H9 (cell line): ENCODE measurements at regions not wholly inside any gene's neighbourhood (a gene's known extent, or its start where the extent isn't known, plus 50 kb on each side); places are given as distances from the start of the nearest gene placed in this dataset.

ENCODE experiments used
- DNase-seq: peaks from one replicate; pipeline ENCODE4 v3.0.0-alpha.2; 2017
- H2AFZ ChIP-seq: one replicate; pipeline ENCODE4 v1.6.1; 2013; ENCODE audit warnings: mild to moderate bottlenecking, low read length, control low read depth, moderate library complexity
- H2AK5ac ChIP-seq: 2 replicates; pipeline ENCODE4 v1.6.1; 2013; ENCODE audit warnings: low read length, control low read depth, mixed read lengths; ENCODE audit not compliant: insufficient read length
- H2BK120ac ChIP-seq: one replicate; pipeline ENCODE4 v1.6.1; 2013; ENCODE audit warnings: low read depth, mild to moderate bottlenecking, low read length, control low read depth, inconsistent platforms; ENCODE audit not compliant: poor library complexity, severe bottlenecking
- H2BK12ac ChIP-seq: 2 replicates; pipeline ENCODE4 v1.6.1; 2013; ENCODE audit warnings: low read length, control low read depth, mixed read lengths, low read depth; ENCODE audit not compliant: insufficient read length
- H2BK15ac ChIP-seq: 2 replicates; pipeline ENCODE4 v1.6.1; 2013; ENCODE audit warnings: low read depth, low read length, control low read depth
- H2BK20ac ChIP-seq: one replicate; pipeline ENCODE4 v1.6.1; 2013; ENCODE audit warnings: low read depth, mild to moderate bottlenecking, low read length, control low read depth, inconsistent platforms; ENCODE audit not compliant: poor library complexity, severe bottlenecking
- H2BK5ac ChIP-seq: 2 replicates; pipeline ENCODE4 v1.6.1; 2013; ENCODE audit warnings: low read length, control low read depth, mixed read lengths; ENCODE audit not compliant: insufficient read length
- H3K14ac ChIP-seq: 2 replicates; pipeline ENCODE4 v1.6.1; 2013; ENCODE audit warnings: low read length, control low read depth; ENCODE audit not compliant: insufficient read depth
- H3K18ac ChIP-seq: 2 replicates; pipeline ENCODE4 v1.6.1; 2013; ENCODE audit warnings: low read depth, mild to moderate bottlenecking, mixed read lengths, low read length, control low read depth; ENCODE audit not compliant: insufficient read length
- H3K23ac ChIP-seq: 2 replicates; pipeline ENCODE4 v1.6.1; 2013; ENCODE audit warnings: low read length, control low read depth, mixed read lengths, low read depth; ENCODE audit not compliant: insufficient read length
- H3K23me2 ChIP-seq: 2 replicates; pipeline ENCODE4 v1.6.1; 2013; ENCODE audit warnings: low read depth, mild to moderate bottlenecking, mixed read lengths, low read length, control low read depth; ENCODE audit not compliant: insufficient read length, poor library complexity, severe bottlenecking
- H3K27ac ChIP-seq: 2 replicates; pipeline ENCODE4 v1.5.1; 2013; ENCODE audit warnings: low read length, control low read depth, mixed read lengths, low read depth; ENCODE audit not compliant: insufficient read length
- H3K27me3 ChIP-seq: 2 replicates; pipeline ENCODE4 v1.6.1; 2013; ENCODE audit warnings: low read length, control low read depth, inconsistent platforms; ENCODE audit not compliant: insufficient read depth
- H3K4ac ChIP-seq: 2 replicates; pipeline ENCODE4 v1.6.1; 2013; ENCODE audit warnings: low read depth, mild to moderate bottlenecking, control low read depth, inconsistent platforms, low read length, moderate library complexity
- H3K4me1 ChIP-seq: 2 replicates; pipeline ENCODE4 v1.6.1; 2013; ENCODE audit warnings: low read length, control low read depth, inconsistent platforms; ENCODE audit not compliant: insufficient read depth
- H3K4me2 ChIP-seq: 2 replicates; pipeline ENCODE4 v1.6.1; 2013; ENCODE audit warnings: low read length, control low read depth, mixed read lengths; ENCODE audit not compliant: insufficient read length, insufficient read depth
- H3K56ac ChIP-seq: 2 replicates; pipeline ENCODE4 v1.6.1; 2013; ENCODE audit warnings: low read depth, mild to moderate bottlenecking, mixed read lengths, low read length, control low read depth; ENCODE audit not compliant: insufficient read length
- H3K79me1 ChIP-seq: 2 replicates; pipeline ENCODE4 v1.6.1; 2013; ENCODE audit warnings: low read depth, mild to moderate bottlenecking, moderate library complexity, low read length, control low read depth, inconsistent platforms; ENCODE audit not compliant: insufficient read depth, poor library complexity, severe bottlenecking
- H3K79me2 ChIP-seq: 2 replicates; pipeline ENCODE4 v1.6.1; 2013; ENCODE audit warnings: low read length, control low read depth, inconsistent platforms; ENCODE audit not compliant: insufficient read depth
- H3K9ac ChIP-seq: 2 replicates; pipeline ENCODE4 v1.6.1; 2013; ENCODE audit warnings: low read length, control low read depth, mixed read lengths; ENCODE audit not compliant: insufficient read length; ENCODE audit errors: extremely low read depth
- H3K9me3 ChIP-seq: one replicate; pipeline ENCODE4 v1.6.1; 2013; ENCODE audit warnings: low read depth, low read length, inconsistent platforms; ENCODE audit not compliant: control insufficient read depth
- H3T11ph ChIP-seq: one replicate; pipeline ENCODE4 v1.6.1; 2013; ENCODE audit warnings: mild to moderate bottlenecking, low read length, control low read depth, inconsistent platforms
- H4K20me1 ChIP-seq: one replicate; pipeline ENCODE4 v1.6.1; 2013; ENCODE audit not compliant: control insufficient read depth, insufficient read length, insufficient read depth
- H4K5ac ChIP-seq: 2 replicates; pipeline ENCODE4 v1.6.1; 2013; ENCODE audit warnings: low read depth, mild to moderate bottlenecking, mixed read lengths, low read length, control low read depth; ENCODE audit not compliant: insufficient read length
- H4K8ac ChIP-seq: replicated peaks from 2 replicates; pipeline ENCODE4 v1.6.1; 2013; ENCODE audit warnings: low read length, control low read depth, mixed read lengths, low read depth; ENCODE audit not compliant: insufficient read length
- H4K91ac ChIP-seq: 2 replicates; pipeline ENCODE4 v1.6.1; 2013; ENCODE audit warnings: low read depth, mild to moderate bottlenecking, moderate library complexity, mixed read lengths, low read length, control low read depth; ENCODE audit not compliant: insufficient read length
- H3K27ac Mint-ChIP-seq, 3 experiments: 2 replicates in 2 of 3; 3 replicates in 1 of 3; pipeline ENCODE4 v1.8.0; 2020 to 2021; ENCODE audit warnings: mixed read lengths in 3 of 3, mild to moderate bottlenecking in 1 of 3, moderate library complexity in 1 of 3
- H3K27me3 Mint-ChIP-seq: 2 replicates; pipeline ENCODE4 v1.8.0; 2021; ENCODE audit warnings: low read depth, mild to moderate bottlenecking, moderate library complexity, mixed read lengths
- H3K36me3 Mint-ChIP-seq, 3 experiments: 2 replicates in 2 of 3; 3 replicates in 1 of 3; pipeline ENCODE4 v1.8.0; 2020 to 2021; ENCODE audit warnings: low read depth in 3 of 3, mixed read lengths in 3 of 3; ENCODE audit not compliant: insufficient read depth in 1 of 3
- H3K4me1 Mint-ChIP-seq, 2 experiments: 2 replicates each; pipeline ENCODE4 v1.8.0; 2020; ENCODE audit warnings: mixed read lengths in 2 of 2
- H3K4me3 Mint-ChIP-seq, 2 experiments: 2 replicates in 1 of 2; 3 replicates in 1 of 2; pipeline ENCODE4 v1.8.0; 2020 to 2021; ENCODE audit warnings: mild to moderate bottlenecking in 2 of 2, mixed read lengths in 2 of 2, moderate library complexity in 1 of 2
- H3K9me3 Mint-ChIP-seq, 2 experiments: 2 replicates in 1 of 2; 3 replicates in 1 of 2; pipeline ENCODE4 v1.8.0; 2020; ENCODE audit warnings: mild to moderate bottlenecking in 2 of 2, mixed read lengths in 2 of 2, moderate library complexity in 1 of 2
- CTCF ChIP-seq: fragments of 200-600 bp; sonication (generic); conservative IDR thresholded peaks from 3 replicates; pipeline ENCODE4 v1.8.0; 2021; ENCODE audit warnings: antibody characterized with exemption, mild to moderate bottlenecking
- WGBS: extraction: QIAGEN DNeasy Blood & Tissue Kit; methylation state at CpG from one replicate; pipeline ENCODE4 v1.1.7; 2013; ENCODE audit warnings: missing lambda C conversion rate, low lambda C conversion rate, mixed read lengths; ENCODE audit not compliant: insufficient read length; ENCODE audit errors: extremely low coverage; 5-methylcytosine and 5-hydroxymethylcytosine counted together

DNA sequence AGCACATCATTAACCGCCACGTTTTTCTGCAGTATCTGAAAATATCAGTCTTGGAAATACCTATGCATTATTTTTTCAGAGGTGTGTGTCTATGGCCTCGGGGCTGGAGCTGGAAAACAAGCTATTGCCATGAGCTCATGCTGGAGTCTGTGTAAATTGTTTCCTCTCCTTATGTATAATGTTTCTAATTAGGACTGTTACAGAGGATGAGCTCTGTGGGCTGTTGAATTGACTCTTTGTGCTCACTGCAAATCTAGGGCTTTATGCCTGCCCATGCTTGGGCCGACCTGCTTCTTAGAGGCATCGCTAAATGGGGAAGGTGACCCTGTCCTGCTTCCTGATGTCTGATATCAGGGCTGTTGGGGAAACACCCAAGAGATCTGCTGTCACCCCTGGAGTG, 80.8 kb upstream of the SLC22A16 start:
- Mint-ChIP-seq H3K27me3 (peaks cover 4% of the 10 kb centered on the region), H3K4me1 (no peaks in the 10 kb centered on the region), H3K4me3 (no peak overlapping the region), H3K9me3 (peaks cover 9 to 13% of the 10 kb centered on the region in 2 experiments), H3K36me3 (peaks cover 0 to 6% (median 2%) of the 10 kb centered on the region in 3 experiments; a peak in 4 of 7 replicates), H3K27ac (no peak overlapping the region)
- no peaks in the 10 kb centered on the region for H3K79me2 ChIP-seq
- H3K9ac ChIP-seq, result no peak overlapping the region
- H3K18ac ChIP-seq, result no peak overlapping the region
- no peak overlapping the region for H2BK5ac ChIP-seq
- H3K9me3 ChIP-seq, result no peaks in the 10 kb centered on the region
- H3K23ac ChIP-seq, result no peak overlapping the region
- no peaks in the 10 kb centered on the region for H3K4me1 ChIP-seq
- H2BK15ac ChIP-seq, result no peak overlapping the region
- DNase-seq, result no peak
- H4K91ac ChIP-seq, result no peak overlapping the region
- no peaks in the 10 kb centered on the region for H3K23me2 ChIP-seq
- no peak overlapping the region for H3K4me2 ChIP-seq
- H2AK5ac ChIP-seq, result no peak overlapping the region
- no peak overlapping the region for H3K14ac ChIP-seq
- H4K5ac ChIP-seq, result no peak overlapping the region
- no peak overlapping the region for H2BK12ac ChIP-seq
- no peak overlapping the region for H2AFZ ChIP-seq
- WGBS, result no CpG with 5 or more reads among the region's 5 CpGs
- no peak overlapping the region for H3K4ac ChIP-seq
- no peak overlapping the region for H3T11ph ChIP-seq
- no peaks in the 10 kb centered on the region for H4K20me1 ChIP-seq
- TF ChIP-seq CTCF, result no peak
- H3K56ac ChIP-seq, result no peak overlapping the region
- no peak overlapping the region for H2BK120ac ChIP-seq
- no peaks in the 10 kb centered on the region for H3K27me3 ChIP-seq
- no peak overlapping the region for H3K27ac ChIP-seq
- H4K8ac ChIP-seq, result no peak overlapping the region
- H2BK20ac ChIP-seq, result no peak overlapping the region
- H3K79me1 ChIP-seq, result no peaks in the 10 kb centered on the region
